HG03354 (cell line): ENCODE measurements at regions not wholly inside any gene's neighbourhood (a gene's known extent, or its start where the extent isn't known, plus 50 kb on each side); places are given as distances from the start of the nearest gene placed in this dataset.
"Not testable (repeated sequence)": the region's sequence is repeated elsewhere in the genome, so short reads cannot be mapped to it uniquely, and the experiment has no call there.

Experiments used
- ATAC-seq: cut with Tn5 transposase; IDR thresholded peaks from one replicate; pipeline ENCODE4 v1.9.1; 2021; ENCODE audit warnings: mild to moderate bottlenecking; ENCODE audit not compliant: unreplicated experiment, poor library complexity, severe bottlenecking

GRCh38 chr2:156254637-156255067, 77.9 kb downstream of the NR4A2 start:
- not testable (repeated sequence) for ATAC-seq

GRCh38 chr2:156253765-156254164, 78.8 kb downstream of the NR4A2 start:
- no peak for ATAC-seq

- ATAC-seq: no peak
Measured at GRCh38 chr2:156242874-156243273, 89.6 kb downstream of the NR4A2 start.

- ATAC-seq: no peak
Measured at GRCh38 chr2:156237558-156237957, 95.0 kb downstream of the NR4A2 start.

GRCh38 chr2:156229724-156230362, 102.7 kb downstream of the NR4A2 start:
- no peak for ATAC-seq

GRCh38 chr2:156223328-156223727, 109.2 kb downstream of the NR4A2 start:
- ATAC-seq: not testable (repeated sequence)

GRCh38 chr2:156221703-156222102, 110.8 kb downstream of the NR4A2 start:
- no peak for ATAC-seq

GRCh38 chr2:156219491-156220100, 112.9 kb downstream of the NR4A2 start:
- ATAC-seq: no peak

- ATAC-seq: no peak
Measured at GRCh38 chr2:156215656-156216055, 116.9 kb downstream of the NR4A2 start.

GRCh38 chr2:156211318-156211717, 121.2 kb downstream of the NR4A2 start:
- no peak for ATAC-seq

- ATAC-seq: no peak
Measured at GRCh38 chr2:156206355-156206754, 126.2 kb downstream of the NR4A2 start.

GRCh38 chr2:156199588-156199987, 132.9 kb downstream of the NR4A2 start:
- no peak for ATAC-seq

- no peak for ATAC-seq
Measured at GRCh38 chr2:156196031-156196430, 136.5 kb downstream of the NR4A2 start.

GRCh38 chr2:156192468-156192867, 140.1 kb downstream of the NR4A2 start:
- ATAC-seq: no peak

- ATAC-seq: no peak
Measured at GRCh38 chr2:156191527-156191926, 141.0 kb downstream of the NR4A2 start.

- ATAC-seq: no peak
Measured at GRCh38 chr2:156190517-156190916, 142.0 kb downstream of the NR4A2 start.

GRCh38 chr2:156189584-156189983, 142.9 kb downstream of the NR4A2 start:
- no peak for ATAC-seq

GRCh38 chr2:156189143-156189542, 143.4 kb downstream of the NR4A2 start:
- no peak for ATAC-seq

- ATAC-seq: no peak
Measured at GRCh38 chr2:156182132-156182531, 150.4 kb downstream of the NR4A2 start.

- ATAC-seq: no peak
Measured at GRCh38 chr2:156181208-156181607, 151.3 kb downstream of the NR4A2 start.

- no peak for ATAC-seq
Measured at GRCh38 chr2:156177654-156178053, 154.9 kb downstream of the NR4A2 start.

- ATAC-seq: no peak
Measured at GRCh38 chr2:156175946-156176345, 156.6 kb downstream of the NR4A2 start.
